COR-L47 (cell line): ENCODE measurements at regions not wholly inside any gene's neighbourhood (a gene's known extent, or its start where the extent isn't known, plus 50 kb on each side); places are given as distances from the start of the nearest gene placed in this dataset.

Source experiments
- DNase-seq: peaks from one replicate; lab custom pipeline; 2025; lab: John Stamatoyannopoulos, UW

- peak; percentile 44 for DNase-seq
These were observed 183.7 kb downstream of the SPATA18 start for GRCh38 chr4:52234561-52235440.

- DNase-seq = no peak
These were observed 184.6 kb downstream of the SPATA18 start for GRCh38 chr4:52235552-52236201.

GRCh38 chr4:52241916-52242315 is 190.8 kb downstream of the SPATA18 start:
- DNase-seq = no peak

GRCh38 chr4:52243367-52243766 is 192.3 kb downstream of the SPATA18 start:
- no peak for DNase-seq

- DNase-seq = no peak
These were observed 193.1 kb downstream of the SPATA18 start for GRCh38 chr4:52244103-52244775.

GRCh38 chr4:52244848-52245247 is 193.7 kb downstream of the SPATA18 start:
- DNase-seq = peak; percentile 75

- no peak for DNase-seq
These were observed 195.7 kb downstream of the SPATA18 start for GRCh38 chr4:52246827-52247226.

- DNase-seq = no peak
These were observed 196.8 kb downstream of the SPATA18 start for GRCh38 chr4:52247941-52248340.

- no peak for DNase-seq
These were observed 197.7 kb downstream of the SPATA18 start for GRCh38 chr4:52248820-52249219.

- no peak for DNase-seq
These were observed 198.5 kb downstream of the SPATA18 start for GRCh38 chr4:52249581-52249980.

- DNase-seq = no peak
These were observed 199.1 kb downstream of the SPATA18 start for GRCh38 chr4:52250154-52250553.

- no peak for DNase-seq
These were observed 200.8 kb downstream of the SPATA18 start for GRCh38 chr4:52251864-52252263.

GRCh38 chr4:52253025-52253424 is 201.9 kb downstream of the SPATA18 start:
- no peak for DNase-seq

GRCh38 chr4:52256522-52256921 is 205.4 kb downstream of the SPATA18 start:
- no peak for DNase-seq

GRCh38 chr4:52259978-52260377 is 208.9 kb downstream of the SPATA18 start:
- DNase-seq = no peak

- DNase-seq = no peak
These were observed 209.6 kb downstream of the SPATA18 start for GRCh38 chr4:52260514-52261210.

- DNase-seq = no peak
These were observed 212.5 kb downstream of the SPATA18 start for GRCh38 chr4:52263607-52264006.

- DNase-seq = no peak
These were observed 214.8 kb downstream of the SPATA18 start for GRCh38 chr4:52265781-52266525.

- DNase-seq = no peak
These were observed 215.5 kb downstream of the SPATA18 start for GRCh38 chr4:52266537-52267137.

- DNase-seq = no peak
These were observed 218.7 kb downstream of the SPATA18 start for GRCh38 chr4:52269761-52270160.

- DNase-seq = no peak
These were observed 222.8 kb downstream of the SPATA18 start for GRCh38 chr4:52273885-52274284.
